Mucosa of descending colon (tissue), 3 donors: ENCODE measurements at regions not wholly inside any gene's neighbourhood (a gene's known extent, or its start where the extent isn't known, plus 50 kb on each side); places are given as distances from the start of the nearest gene placed in this dataset.

ENCODE experiments used
- ATAC-seq: fragments of 200-7000 bp; cut with Tn5 transposase; one replicate; pipeline ENCODE4 v1.9.1; 2020; ENCODE audit warnings: mild to moderate bottlenecking, moderate library complexity
- DNase-seq, 3 donors: peaks; one replicate each; pipeline ENCODE4 v3.0.0-alpha.2; 2020
- H3K36me3 ChIP-seq: fragments of 200-600 bp; one replicate; pipeline ENCODE4 v1.8.0; 2021; ENCODE audit warnings: low read depth, mild to moderate bottlenecking
- H3K4me1 ChIP-seq: fragments of 200-600 bp; one replicate; pipeline ENCODE4 v1.8.0; 2021; ENCODE audit warnings: low read depth, mild to moderate bottlenecking
- H3K4me3 ChIP-seq: fragments of 200-600 bp; one replicate; pipeline ENCODE4 v1.8.0; 2021; ENCODE audit warnings: mild to moderate bottlenecking
- H3K9me3 ChIP-seq: fragments of 200-600 bp; one replicate; pipeline ENCODE4 v1.8.0; 2021; ENCODE audit warnings: mild to moderate bottlenecking
- intact Hi-C, 2 donors: fragments of 100-400 bp; cut with DNase I in 1 of 2; cut with micrococcal nuclease in 1 of 2; formaldehyde crosslinking; loops; one replicate each; pipeline versions ENCODE4 v1.11.0 to v1.11.1; 2022; cut with DNase I, micrococcal nuclease
- TF ChIP-seq, protein P1 (sequence below): fragments of 200-600 bp; IDR thresholded peaks from one replicate; pipeline ENCODE4 v1.8.0; 2022; ENCODE audit warnings: antibody characterized with exemption, mild to moderate bottlenecking
- donor health status: DM: no; HTN: no; CAD: no; lungs with moderate emphysema.
- donor health status: DM: no; HTN: no; CAD: no.
- donor health status: DM: no; HTN: yes; CAD: no.

DNA sequence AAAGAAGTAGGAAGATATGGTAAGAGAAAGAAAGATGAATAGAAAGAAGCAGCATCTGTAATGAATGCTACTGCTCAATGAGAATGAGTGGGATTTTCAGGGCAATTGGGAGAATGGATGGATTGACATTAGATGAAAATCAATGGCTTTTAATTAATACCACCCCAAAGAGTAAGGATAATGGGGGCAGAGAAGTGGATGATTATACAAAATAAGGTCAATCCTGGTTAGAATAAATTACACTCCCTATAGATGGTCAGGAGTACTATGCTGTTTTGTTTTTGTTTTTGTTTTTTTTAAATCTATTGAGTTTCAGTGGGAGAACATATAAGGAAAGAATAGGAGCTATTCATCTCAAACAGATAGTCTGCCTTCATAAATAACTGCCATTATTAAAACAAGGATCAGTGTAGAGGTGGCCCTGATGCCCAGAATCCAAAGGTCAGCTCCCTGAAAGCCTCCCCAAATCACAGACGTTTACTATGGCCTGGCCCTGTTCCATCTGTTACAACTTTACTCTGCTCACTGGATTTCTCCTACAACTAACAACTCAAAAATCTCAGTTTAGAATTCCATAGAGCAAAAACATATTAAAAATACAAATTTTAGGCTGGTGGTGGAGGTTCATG, 535.4 kb upstream of the NRSN1 start:
- intact Hi-C loops, result no loop called here
- no peaks in the 10 kb centered on the region for H3K36me3 ChIP-seq
- no peaks in the 10 kb centered on the region for H3K4me1 ChIP-seq
- no peak for DNase-seq
- no peak overlapping the region for H3K4me3 ChIP-seq
- ATAC-seq, result no peak
- no peaks in the 10 kb centered on the region for H3K9me3 ChIP-seq
- TF ChIP-seq, protein P1, sequence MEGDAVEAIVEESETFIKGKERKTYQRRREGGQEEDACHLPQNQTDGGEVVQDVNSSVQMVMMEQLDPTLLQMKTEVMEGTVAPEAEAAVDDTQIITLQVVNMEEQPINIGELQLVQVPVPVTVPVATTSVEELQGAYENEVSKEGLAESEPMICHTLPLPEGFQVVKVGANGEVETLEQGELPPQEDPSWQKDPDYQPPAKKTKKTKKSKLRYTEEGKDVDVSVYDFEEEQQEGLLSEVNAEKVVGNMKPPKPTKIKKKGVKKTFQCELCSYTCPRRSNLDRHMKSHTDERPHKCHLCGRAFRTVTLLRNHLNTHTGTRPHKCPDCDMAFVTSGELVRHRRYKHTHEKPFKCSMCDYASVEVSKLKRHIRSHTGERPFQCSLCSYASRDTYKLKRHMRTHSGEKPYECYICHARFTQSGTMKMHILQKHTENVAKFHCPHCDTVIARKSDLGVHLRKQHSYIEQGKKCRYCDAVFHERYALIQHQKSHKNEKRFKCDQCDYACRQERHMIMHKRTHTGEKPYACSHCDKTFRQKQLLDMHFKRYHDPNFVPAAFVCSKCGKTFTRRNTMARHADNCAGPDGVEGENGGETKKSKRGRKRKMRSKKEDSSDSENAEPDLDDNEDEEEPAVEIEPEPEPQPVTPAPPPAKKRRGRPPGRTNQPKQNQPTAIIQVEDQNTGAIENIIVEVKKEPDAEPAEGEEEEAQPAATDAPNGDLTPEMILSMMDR, result no peak

GRCh38 chr6:23591761-23592160, 534.3 kb upstream of the NRSN1 start:
- TF ChIP-seq, protein P1, result no peak
- intact Hi-C loops, result no loop called here

GRCh38 chr6:23600118-23600517, 525.9 kb upstream of the NRSN1 start:
- ATAC-seq, result peak; percentile 64
- H3K9me3 ChIP-seq, result no peaks in the 10 kb centered on the region
- H3K4me1 ChIP-seq, result no peaks in the 10 kb centered on the region
- H3K4me3 ChIP-seq, result no peak overlapping the region
- TF ChIP-seq, protein P1, result no peak
- H3K36me3 ChIP-seq, result no peaks in the 10 kb centered on the region
- no peak for DNase-seq
- intact Hi-C loops, result no loop called here

More at GRCh38 chr6:23591761-23592160, 534.3 kb upstream of the NRSN1 start:
- Histone ChIP-seq H3K36me3 (no peaks in the 10 kb centered on the region), H3K9me3 (no peaks in the 10 kb centered on the region), H3K4me3 (no peak overlapping the region), H3K4me1 (no peaks in the 10 kb centered on the region)
- no peak for ATAC-seq
- DNase-seq, result no peak

GRCh38 chr6:23601811-23602345, 524.1 kb upstream of the NRSN1 start:
- TF ChIP-seq, protein P1, result no peak
- intact Hi-C loops, result no loop called here
- Histone ChIP-seq H3K4me1 (no peaks in the 10 kb centered on the region), H3K36me3 (no peaks in the 10 kb centered on the region), H3K9me3 (no peaks in the 10 kb centered on the region), H3K4me3 (no peak overlapping the region)
- no peak for DNase-seq
- ATAC-seq, result no peak

- no peaks in the 10 kb centered on the region for H3K36me3 ChIP-seq
- no peak for ATAC-seq
- TF ChIP-seq, protein P1, result no peak
These were observed 517.0 kb upstream of the NRSN1 start for GRCh38 chr6:23608931-23609435.

More at GRCh38 chr6:23608931-23609435, 517.0 kb upstream of the NRSN1 start:
- intact Hi-C loops, result no loop called here
- no peak for DNase-seq
- Histone ChIP-seq H3K4me3 (no peak overlapping the region), H3K4me1 (no peaks in the 10 kb centered on the region), H3K9me3 (no peaks in the 10 kb centered on the region)
